Loucy (cell line): ENCODE measurements at regions not wholly inside any gene's neighbourhood (a gene's known extent, or its start where the extent isn't known, plus 50 kb on each side); places are given as distances from the start of the nearest gene placed in this dataset.
"Not testable (repeated sequence)": the region's sequence is repeated elsewhere in the genome, so short reads cannot be mapped to it uniquely, and the experiment has no call there.

Experiments
- CTCF ChIP-seq: fragments of 200-600 bp; sonication (generic); conservative IDR thresholded peaks from 2 replicates; pipeline ENCODE4 v1.5.1; 2014; ENCODE audit warnings: mild to moderate bottlenecking, antibody characterized with exemption, low read length
- EZH2phosphoT487 ChIP-seq: fragments of 200-600 bp; IDR thresholded peaks from 2 replicates; pipeline ENCODE4 v1.6.1; 2018; ENCODE audit warnings: antibody characterized with exemption, mild to moderate bottlenecking, moderate library complexity, borderline replicate concordance

DNA sequence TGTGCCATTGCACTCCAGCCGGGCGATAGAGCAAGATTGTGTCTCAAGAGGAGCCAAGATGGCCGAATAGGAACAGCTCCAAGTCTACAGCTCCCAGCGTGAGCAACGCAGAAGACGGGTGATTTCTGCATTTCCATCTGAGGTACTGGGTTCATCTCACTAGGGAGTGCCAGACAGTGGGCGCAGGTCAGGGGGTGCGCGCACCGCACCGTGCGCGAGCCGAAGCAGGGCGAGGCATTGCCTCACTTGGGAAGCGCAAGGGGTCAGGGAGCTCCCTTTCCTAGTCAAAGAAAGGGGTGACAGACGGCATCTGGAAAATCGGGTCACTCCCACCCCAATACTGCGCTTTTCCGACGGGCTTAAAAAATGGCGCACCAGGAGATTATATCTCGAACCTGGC, 1083.7 kb upstream of the CDH8 start:
- not testable (repeated sequence) for TF ChIP-seq CTCF, EZH2phosphoT487
